Stimulated activated CD4-positive, alpha-beta T cell treated with anti-CD3 and anti-CD28 coated beads, Interleukin-1b, Interleukin-23, amount 100 ng/mL, for 1 hour (primary cell): ENCODE measurements at regions not wholly inside any gene's neighbourhood (a gene's known extent, or its start where the extent isn't known, plus 50 kb on each side); places are given as distances from the start of the nearest gene placed in this dataset.

Source experiments
- DNase-seq, 2 donors: peaks; one replicate each; pipeline ENCODE4 v3.0.0-alpha.2; 2020; ENCODE audit warnings: low read depth in 2 of 2

GRCh38 chr6:137690034-137690433 lies 177.0 kb upstream of the TNFAIP3 start:
- no peak for DNase-seq

GRCh38 chr6:137690721-137691120 lies 176.3 kb upstream of the TNFAIP3 start:
- no peak for DNase-seq

- DNase-seq = no peak
These were observed 174.8 kb upstream of the TNFAIP3 start for GRCh38 chr6:137692308-137692707.

- no peak for DNase-seq
These were observed 174.3 kb upstream of the TNFAIP3 start for GRCh38 chr6:137692806-137693205.

GRCh38 chr6:137693711-137694110 lies 173.3 kb upstream of the TNFAIP3 start:
- DNase-seq = no peak

- DNase-seq = no peak
These were observed 170.3 kb upstream of the TNFAIP3 start for GRCh38 chr6:137696765-137697164.

GRCh38 chr6:137697267-137697938 lies 169.7 kb upstream of the TNFAIP3 start:
- no peak for DNase-seq

- DNase-seq = no peak
These were observed 168.4 kb upstream of the TNFAIP3 start for GRCh38 chr6:137698636-137699030.

- no peak for DNase-seq
These were observed 167.9 kb upstream of the TNFAIP3 start for GRCh38 chr6:137699031-137699683.

GRCh38 chr6:137700161-137700560 lies 166.9 kb upstream of the TNFAIP3 start:
- DNase-seq = no peak

- no peak for DNase-seq
These were observed 166.1 kb upstream of the TNFAIP3 start for GRCh38 chr6:137700751-137701477.

- no peak for DNase-seq
These were observed 165.1 kb upstream of the TNFAIP3 start for GRCh38 chr6:137701942-137702341.

GRCh38 chr6:137702791-137703424 lies 164.2 kb upstream of the TNFAIP3 start:
- no peak for DNase-seq

- no peak for DNase-seq
These were observed 162.3 kb upstream of the TNFAIP3 start for GRCh38 chr6:137704802-137705159.

- DNase-seq = peak; percentile 37 to 61
These were observed 161.6 kb upstream of the TNFAIP3 start for GRCh38 chr6:137705160-137706082.

GRCh38 chr6:137706083-137706750 lies 160.8 kb upstream of the TNFAIP3 start:
- no peak for DNase-seq

GRCh38 chr6:137707038-137707589 lies 159.9 kb upstream of the TNFAIP3 start:
- DNase-seq = no peak

GRCh38 chr6:137707590-137708360 lies 159.3 kb upstream of the TNFAIP3 start:
- DNase-seq = peak in 1 of 2 donors; percentile 66

- DNase-seq = no peak
These were observed 158.6 kb upstream of the TNFAIP3 start for GRCh38 chr6:137708481-137708880.
